ENCODE measurements at regions not wholly inside any gene's neighbourhood (a gene's known extent, or its start where the extent isn't known, plus 50 kb on each side); places are given as distances from the start of the nearest gene placed in this dataset.
"Not testable (repeated sequence)": the region's sequence is repeated elsewhere in the genome, so short reads cannot be mapped to it uniquely, and the experiment has no call there.

DNA sequence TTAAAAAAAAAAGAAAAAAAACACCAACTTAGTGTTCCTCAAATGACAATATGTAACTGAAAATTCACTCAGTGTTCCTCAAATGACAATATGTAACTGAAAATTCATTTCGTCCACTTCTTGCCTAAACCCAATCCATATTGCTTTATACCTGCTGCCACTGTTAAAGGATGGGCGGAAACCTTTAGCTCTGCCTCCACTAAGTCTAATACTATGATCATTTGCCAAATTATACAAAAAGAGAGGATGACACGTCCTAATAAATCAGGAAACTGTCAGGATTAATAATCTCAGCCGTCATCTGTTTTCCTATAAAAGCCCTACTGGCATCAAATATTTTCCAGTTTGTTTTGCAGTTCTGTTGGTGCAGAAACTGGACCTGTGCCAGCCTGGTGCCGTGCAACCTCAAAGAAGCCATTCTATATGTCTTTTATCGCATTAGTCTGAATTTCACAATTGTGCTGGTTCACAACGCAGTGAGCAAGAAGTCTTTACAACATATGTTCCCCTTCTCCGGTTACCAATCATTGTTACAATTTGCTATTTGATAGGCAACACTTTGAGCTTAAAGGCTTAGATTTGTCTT lies 160.4 kb upstream of the KCNH8 start:
- no peak for DNase-seq

DNA sequence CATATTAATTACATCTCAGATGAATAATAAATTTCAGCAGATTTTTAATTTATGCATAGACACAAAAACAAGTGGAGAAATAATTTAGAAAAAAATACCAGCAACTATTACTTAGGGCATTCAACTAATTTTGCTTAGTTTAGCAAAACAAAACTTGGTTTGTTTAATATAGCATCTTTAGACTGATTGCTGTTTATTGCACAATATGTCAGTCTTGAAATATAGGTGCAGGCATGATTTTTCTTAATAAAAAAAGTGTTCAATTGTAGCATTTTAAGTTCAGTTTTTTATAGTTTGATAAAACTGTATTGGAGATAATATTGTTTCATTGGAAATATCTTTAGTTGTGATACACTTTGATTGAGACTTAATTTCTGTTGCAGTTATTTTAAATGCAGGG lies 161.2 kb upstream of the KCNH8 start:
- DNase-seq: no peak

DNA sequence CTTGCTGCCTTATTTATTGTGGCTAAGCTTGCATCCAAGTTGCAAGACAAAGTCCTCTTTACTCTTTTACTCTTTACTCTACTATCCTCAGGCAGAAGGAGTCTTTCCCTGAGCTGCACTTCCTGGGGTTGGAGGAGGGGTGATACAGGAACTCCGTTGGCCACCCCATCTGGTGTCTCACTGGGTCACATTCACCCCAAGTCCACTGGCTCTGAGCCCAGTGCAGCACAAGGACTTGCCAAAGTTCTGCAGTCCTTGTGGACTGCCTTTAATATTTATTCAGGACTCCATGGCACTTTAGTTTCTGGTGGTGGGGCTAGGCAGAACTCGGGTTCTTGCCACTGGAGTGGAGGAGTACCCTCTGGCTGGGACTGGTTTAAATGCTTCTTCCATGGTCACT lies 165.4 kb upstream of the KCNH8 start:
- no peak for DNase-seq

DNA sequence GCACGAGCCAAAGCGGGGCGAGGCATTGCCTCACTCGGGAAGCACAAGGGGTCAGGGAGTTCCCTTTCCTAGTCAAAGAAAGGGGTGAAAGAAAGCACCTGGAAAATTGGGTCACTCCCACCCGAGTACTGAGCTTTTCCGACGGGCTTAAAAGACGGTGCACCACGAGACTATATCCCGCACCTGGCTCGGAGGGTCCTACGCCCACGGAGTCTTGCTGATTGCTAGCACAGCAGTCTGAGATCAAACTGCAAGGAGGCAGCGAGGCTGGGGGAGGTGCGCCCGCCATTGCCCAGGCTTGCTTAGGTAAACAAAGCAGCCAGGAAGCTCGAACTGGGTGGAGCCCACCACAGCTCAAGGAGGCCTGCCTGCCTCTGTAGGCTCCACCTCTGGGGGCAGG lies 172.2 kb upstream of the KCNH8 start:
- not testable (repeated sequence) for DNase-seq

DNA sequence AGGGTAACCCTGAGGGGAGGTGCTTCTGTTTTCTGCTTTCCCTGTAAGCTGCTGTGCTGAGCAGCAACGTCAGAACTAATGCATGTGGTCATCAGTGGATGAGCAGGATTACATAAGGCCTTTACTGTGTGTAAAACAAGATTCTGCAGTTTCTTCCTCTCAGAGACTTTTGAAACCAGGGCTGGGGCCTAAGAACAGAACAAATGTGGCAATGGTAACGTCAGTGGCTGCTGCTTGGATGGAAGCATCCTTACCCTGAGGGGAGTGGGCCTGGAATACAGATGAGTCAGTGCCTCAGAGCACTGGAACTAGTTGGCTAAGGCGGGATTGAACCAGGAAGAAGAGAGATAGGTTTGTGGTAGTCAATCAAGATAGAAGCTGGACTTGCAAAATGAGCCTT lies 180.2 kb upstream of the KCNH8 start:
- DNase-seq: no peak

DNA sequence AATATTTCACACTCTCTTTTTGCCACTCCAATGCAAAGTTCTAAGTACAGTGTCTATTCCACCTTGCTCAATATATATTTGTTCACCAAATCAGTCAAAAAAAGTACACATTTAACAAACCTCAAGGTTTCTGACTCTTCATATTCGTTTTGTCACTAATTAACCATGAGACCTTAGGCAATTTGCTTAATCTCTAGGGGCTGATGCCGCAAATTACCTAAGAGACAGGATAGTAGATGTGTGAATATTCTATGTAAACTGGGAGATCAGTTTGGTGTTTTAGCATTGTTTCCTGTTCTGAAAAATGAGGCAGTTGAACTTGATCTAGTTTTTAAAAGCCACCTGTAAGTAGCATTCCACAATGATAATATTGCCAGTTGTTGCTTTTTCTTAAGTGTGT lies 182.5 kb upstream of the KCNH8 start:
- DNase-seq: no peak

DNA sequence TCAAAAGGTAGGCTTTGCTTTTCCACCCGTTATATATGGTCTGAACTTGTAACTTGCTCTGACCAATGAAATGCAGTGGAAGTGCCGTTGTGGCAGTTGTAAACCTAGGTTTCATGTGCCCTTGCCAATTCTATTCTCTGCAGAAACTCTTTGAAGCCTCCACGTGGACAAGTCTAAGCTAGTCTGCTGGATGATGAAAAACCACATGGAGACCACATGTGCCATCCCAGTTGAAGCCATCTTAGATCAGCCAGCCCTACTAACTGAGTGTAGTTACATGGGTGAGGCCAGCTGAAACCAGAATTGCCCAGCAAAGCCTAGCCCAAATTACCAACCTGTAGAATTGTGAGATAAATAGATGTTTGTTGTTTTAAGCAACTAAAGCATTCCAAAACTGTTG lies 183.7 kb upstream of the KCNH8 start:
- no peak for DNase-seq

DNA sequence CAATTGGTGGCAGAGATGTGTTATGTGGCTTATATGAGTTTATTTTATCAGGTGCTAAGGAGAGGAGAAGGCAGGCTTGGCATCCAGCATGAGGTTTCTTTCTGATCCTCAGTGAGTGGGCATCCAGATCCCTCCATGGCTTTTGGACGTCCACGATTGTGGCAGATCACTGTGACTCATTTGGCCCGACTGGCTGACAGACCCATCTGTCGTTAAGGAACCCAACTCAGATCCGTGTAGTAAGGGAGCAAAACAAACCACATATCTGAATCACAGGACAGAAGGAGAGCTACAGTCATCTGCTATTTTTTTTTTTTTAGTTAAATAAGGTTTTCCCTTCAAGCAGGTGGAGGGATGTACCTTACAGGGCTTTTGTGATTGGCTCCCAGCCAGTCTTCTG lies 197.0 kb upstream of the KCNH8 start:
- DNase-seq: no peak

DNA sequence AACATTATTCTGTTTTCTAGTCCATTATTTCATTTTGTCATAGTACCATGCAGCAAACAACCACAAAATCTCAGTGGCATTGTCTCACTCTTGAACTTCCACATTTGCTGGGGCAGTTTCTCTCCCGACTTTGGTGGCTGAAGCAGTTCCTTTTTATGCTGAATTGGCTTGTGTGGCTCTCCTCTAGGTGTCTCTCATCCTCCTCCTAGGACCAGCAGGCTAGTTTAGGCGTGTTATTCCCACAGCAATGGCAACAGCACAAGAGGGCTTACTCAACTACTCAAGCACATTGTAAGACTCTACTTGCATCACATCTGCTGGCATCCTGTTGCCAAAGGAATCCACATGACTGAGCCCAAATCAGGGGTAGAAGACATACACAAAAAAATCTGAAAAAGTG lies 201.8 kb upstream of the KCNH8 start:
- DNase-seq: no peak

DNA sequence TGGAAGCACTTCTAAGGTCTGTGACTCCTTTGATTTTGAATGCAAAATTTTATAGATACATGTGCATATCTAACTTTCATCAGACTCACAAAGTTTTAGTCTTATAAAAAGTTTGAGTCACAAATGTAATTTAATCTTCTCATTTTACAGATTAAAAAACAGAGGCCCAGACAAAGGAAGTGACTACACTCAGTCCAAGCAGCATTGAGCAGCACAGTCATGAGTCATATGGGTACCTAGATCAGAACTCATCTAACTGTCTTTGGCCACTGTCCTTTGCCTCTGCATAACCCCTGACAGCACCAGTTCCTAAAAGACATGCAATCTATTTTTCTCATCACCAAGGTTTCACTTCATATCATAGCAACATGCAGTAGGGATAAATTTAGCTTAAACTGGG lies 210.7 kb upstream of the KCNH8 start:
- no peak for DNase-seq

DNA sequence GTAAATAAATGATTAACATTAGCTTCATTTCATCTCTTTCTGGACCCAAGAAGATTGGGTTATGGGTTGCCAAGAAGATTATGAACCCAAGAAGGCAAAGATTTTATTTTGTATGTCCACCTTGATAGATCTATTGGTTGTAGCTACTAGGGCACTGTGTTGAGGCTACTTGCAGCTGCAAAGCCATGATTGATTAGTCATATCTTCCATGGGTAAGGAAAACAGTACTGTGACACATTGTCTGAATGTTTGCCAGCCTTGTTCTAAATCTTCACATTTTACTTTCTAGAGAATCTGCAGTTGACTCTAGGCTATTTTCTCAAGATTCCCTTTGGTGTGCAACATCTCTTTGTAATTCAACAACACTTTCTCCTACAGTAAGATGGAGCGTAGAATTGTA lies 229.2 kb upstream of the KCNH8 start:
- DNase-seq: no peak

DNA sequence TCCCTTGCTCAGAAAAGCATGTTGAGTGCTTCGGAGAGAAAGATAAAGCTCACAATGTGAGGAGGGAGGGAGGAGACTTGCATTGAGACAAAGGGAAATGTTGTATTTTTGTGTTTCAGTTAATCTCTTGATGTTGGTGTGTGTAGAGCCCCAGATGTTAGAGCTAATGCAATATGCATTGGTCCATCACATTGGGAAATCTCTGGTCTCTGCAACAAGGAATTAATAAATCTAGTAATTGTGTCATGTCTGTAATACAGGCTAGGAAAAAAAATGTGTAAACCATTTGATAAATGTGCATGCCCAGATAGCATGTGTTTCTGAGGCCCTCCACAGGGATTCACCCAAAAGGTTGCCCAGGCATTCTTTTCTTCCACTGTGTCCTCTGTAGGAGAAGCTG lies 230.4 kb upstream of the KCNH8 start:
- DNase-seq: no peak

DNA sequence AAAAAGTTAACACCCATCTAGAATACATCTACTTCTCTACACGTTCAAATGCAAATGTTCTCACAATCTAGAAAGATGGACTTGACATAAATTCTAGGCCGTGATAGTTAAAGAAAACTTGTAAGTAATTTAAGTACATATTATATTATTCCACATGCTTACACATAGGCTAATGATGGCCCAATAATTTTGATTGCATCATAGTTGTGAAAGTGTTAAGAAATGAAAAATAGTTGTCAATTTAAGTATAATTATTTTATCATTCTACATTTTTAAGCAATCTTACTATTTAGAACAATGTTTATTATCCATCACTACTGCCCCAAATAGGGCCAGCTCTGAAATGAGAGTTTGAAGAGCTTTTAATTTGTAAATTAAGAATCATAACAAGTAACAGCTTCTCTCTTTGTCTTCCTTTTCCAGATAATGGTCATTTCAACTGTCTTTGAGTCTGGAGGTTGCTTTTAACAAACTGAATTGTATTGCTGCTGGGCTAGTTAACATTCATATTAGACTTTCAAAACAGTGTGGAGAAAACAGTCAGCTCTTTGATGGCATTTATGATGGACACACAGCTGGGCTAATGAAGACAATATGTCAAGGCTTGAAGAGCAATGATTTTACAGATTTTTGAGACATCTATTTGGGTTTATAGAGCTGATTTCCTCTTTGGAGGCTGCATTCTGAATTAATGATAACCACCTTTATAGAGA lies 246.1 kb upstream of the KCNH8 start:
- no peak for DNase-seq

DNA sequence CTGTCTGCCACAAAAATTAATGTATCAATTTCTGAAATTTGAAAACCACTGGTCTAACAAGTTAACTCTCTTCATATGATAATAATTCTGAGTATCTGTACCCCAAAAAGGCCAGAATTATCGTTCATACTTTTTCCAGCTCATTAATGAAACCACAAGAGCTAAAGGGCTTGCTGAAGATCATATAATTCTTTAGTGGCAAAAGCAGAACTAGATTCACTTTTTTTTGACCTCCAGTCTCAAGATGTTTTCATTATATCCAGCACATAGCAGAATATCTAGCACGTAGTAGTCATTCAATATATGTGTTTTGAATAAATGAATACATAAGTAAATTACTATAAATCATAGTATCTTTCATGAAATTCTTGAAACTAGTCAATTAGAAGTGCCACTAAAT lies 246.7 kb upstream of the KCNH8 start:
- DNase-seq: no peak

DNA sequence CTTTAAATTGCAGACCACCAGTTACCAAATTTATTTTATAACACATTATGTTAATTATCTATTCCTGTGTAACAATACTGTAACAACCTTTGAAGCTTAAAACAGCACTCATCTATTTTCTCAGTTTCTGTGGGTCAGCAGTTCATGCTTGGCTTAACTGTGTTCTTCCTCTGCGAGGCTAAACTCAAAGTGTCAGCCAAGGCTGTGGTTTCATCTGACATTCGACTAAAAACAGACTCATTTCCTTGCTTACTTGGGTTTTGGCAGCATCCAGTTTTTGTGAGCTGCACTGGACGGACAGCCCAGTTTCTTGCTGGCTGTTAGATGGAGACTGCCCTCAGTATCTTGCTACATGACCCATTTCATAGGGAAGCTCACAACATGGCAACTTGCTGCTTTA lies 247.3 kb upstream of the KCNH8 start:
- DNase-seq: no peak

DNA sequence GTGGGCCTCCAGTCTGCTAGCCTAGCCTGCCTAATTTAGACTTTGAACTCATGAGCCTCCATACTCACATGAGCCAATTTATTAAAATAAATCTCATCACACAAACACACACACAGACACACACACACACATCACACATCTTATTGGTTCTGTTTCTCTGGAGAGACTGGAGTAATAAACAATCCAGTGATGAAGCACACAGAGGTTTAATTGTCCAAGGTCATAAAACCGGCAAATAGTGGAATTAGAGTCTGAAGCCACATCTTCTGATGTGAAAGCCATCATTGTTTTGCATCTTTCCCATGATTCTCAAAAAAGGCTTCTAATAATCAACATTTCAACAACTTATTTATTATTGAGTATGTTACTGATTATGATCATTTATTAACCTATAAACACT lies 249.4 kb upstream of the KCNH8 start:
- no peak for DNase-seq

DNA sequence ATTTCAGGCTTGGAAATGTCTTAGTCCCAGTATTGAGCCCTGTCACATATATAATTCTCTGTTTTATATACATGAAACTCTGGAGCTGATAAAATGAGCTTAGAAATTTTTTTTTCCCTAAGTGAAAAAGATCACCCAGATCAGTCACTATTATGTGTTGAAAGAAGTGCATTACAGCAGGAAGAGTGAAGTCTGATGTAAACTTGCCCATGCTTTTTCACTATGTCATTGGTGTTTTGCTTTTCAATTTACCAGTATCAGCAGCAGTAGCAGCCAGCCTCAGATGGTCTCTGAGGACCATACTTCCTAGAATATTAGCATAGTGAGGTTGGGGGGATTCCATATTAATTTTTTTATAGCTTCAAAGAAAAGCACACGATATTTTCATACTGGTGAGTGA lies 255.6 kb upstream of the KCNH8 start:
- no peak for DNase-seq

DNA sequence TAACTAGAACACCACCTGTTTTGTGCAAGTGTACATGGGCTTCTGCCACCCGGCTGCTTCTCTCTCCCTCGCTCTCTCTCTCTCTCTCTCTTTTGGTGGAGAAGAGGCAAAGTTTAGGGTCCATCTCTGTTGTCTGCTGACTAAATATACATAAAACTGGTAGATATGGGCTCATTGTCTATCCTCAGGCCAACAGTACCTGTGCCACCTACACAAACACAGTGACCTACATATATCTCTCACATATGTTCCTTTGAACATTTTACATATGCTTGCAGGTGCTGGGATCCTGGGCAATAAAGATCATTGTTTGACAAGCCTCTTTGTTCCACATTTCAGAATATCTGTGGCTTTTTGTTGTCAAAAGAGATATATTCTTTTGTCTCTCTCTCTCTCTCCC lies 256.3 kb upstream of the KCNH8 start:
- no peak for DNase-seq

DNA sequence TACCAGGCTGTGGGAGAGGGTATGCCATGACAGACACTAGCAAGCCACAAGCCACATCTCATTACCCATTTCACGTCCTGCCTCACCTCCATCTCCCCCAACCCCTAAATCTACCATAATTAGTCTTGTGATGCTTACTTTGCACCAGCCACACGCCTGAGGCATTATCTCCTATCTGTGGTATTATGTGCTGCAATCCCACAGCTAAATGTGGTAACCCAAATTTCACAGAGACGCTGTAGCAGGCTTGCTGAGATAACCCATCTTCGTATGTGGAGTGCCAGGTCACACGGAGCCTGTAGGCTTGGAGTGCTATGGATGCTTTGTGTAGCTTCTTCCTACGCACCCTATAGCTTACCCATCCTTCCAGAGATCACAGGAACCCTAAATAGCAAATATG lies 256.7 kb upstream of the KCNH8 start:
- no peak for DNase-seq

DNA sequence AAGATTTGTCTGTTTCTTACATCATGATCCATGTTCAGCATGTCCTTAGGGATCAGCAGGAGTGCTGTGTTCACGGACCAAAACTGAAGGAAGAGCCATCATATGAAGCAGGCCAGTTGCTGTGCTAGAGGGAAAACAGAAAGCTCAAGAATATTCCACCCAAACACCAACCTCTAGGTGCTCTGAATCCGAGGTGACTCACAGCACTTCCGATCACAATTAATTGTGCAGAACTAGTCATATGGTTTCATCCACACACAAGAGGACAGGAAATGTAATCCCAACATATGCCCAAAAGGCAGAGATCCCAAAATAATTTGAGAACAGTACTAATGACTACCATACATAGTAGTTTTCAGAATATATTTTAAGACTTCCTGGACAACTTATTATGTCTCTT lies 257.9 kb upstream of the KCNH8 start:
- DNase-seq: no peak

DNA sequence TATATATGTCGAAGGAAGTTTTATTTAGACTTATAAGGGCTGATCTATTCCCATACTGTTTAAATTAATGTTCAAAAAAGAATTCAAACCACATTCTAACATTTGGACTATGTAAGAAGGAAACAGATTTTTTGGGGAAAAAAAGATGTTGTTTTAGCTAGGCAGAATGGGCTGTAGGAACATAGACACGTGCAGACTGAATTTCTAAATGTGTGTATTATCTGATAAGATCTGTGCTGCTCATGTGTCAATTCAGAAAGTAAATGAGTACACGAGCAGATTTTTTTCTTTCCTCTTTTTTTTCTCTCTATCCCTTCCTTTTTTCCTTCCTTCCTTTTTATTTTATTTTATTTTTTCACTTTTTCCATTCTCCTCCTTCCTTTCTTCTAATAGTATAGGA lies 259.5 kb upstream of the KCNH8 start:
- no peak for DNase-seq

DNA sequence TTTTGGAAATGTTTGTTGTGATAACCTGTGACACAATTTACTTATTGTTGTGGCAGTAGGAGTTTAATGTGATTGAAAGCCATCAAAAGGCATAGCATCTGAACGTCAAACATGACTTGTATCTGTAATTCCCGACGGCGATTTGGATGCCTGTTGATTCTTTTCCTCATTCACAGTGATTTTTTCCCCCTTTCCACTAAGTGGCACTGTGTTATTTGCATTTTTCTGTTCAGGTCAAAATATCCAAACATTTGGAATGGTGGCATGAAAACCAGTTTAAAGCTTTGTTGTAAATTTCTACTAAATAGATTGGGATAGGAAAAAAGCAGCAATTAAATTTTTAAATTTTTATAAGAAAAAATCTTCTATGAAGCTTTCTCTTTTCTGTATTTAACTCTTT lies 259.9 kb upstream of the KCNH8 start:
- no peak for DNase-seq

DNA sequence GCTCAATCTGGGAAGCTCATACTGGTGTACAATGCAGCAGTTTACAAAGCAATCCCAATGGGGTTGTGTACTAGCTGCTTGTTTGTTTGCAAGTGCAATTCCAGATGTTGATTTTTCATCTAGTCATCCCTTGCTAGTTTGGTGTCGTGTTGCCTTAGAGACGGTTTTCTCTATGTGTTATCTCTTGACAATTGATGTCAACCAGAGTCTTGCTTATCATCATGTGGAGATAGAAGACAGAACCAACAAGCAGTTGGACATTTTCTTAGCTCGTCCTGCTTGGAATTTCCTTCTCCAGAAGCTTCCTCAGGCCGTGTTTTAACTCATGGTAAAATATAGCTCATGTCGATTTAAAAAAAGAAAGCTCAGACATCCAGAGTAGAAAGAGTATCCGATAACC lies 262.0 kb upstream of the KCNH8 start:
- no peak for DNase-seq

DNA sequence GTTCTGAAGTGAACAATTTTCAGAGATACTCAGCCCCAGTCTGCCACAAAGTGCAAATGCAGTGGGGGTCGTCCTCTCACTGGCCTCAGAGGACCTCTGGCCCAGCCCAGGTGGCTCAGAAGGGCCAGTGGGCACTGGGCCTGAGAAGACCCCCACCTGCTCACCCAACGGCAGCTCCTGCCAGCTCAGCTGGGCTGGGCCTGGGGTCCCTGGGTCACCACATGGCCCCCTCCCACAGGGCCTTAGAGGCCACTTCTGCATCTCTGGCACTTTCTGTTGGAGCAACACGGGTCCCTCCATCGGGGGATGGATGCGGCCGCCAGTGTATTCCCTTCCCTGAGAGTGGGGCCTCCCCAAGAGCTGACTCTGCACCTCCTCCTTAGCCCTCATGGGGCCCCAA lies 262.7 kb upstream of the KCNH8 start:
- no peak for DNase-seq

DNA sequence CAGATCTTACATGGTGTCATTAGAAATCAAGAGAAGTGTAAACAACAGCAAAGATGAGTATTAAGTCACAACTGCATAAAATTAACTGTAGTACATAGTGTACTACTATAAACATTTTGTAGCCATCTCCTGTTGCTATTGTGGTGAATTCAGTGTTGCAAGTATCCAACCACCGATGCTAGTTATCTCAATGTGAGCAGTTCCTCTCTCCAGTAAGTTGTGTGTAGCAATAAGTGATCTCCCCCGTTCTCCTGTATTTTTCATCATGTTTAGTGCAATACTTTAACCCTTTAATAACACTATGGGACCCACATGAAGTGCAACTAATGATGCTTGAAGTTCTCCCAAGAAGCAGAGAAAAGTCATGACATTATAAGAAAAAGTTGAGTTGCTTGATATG lies 264.7 kb upstream of the KCNH8 start:
- DNase-seq: no peak
